ENCODE measurements at regions not wholly inside any gene's neighbourhood (a gene's known extent, or its start where the extent isn't known, plus 50 kb on each side); places are given as distances from the start of the nearest gene placed in this dataset.

- H3K4me3 ChIP-seq (ENCODE audit: low read length, poor library complexity, severe bottlenecking), result no peak overlapping the region
Observed at GRCh38 chr19:33876192-33876591, 79.5 kb downstream of the KCTD15 start.

GRCh38 chr19:33878030-33878544 lies 81.4 kb downstream of the KCTD15 start:
- Histone ChIP-seq H2AFZ (ENCODE audit: low read length) (no peak overlapping the region), H3K27me3 (ENCODE audit: insufficient read depth, low read length, poor library complexity, severe bottlenecking) (no peaks in the 10 kb centered on the region)

More at GRCh38 chr19:33876192-33876591, 79.5 kb downstream of the KCTD15 start:
- Histone ChIP-seq H3K4me2 (ENCODE audit: low read depth, low read length, poor library complexity, severe bottlenecking) (no peak overlapping the region), H4K20me1 (ENCODE audit: insufficient read depth, low read length, poor library complexity, severe bottlenecking) (no peaks in the 10 kb centered on the region), H3F3A (ENCODE audit: low read depth) (no peaks in the 10 kb centered on the region), H3K27me3 (ENCODE audit: insufficient read depth, low read length, poor library complexity, severe bottlenecking) (no peaks in the 10 kb centered on the region), H3K36me3 (ENCODE audit: insufficient read depth, low read length) (no peaks in the 10 kb centered on the region), H3K79me2 (ENCODE audit: insufficient read depth, low read length) (no peaks in the 10 kb centered on the region), H2AFZ (ENCODE audit: low read length) (no peak overlapping the region), H3K9me2 (replicated peaks; ENCODE audit: low read depth, low read length) (no peaks in the 10 kb centered on the region), H3K4me1 (ENCODE audit: insufficient read depth, low read length, poor library complexity, severe bottlenecking) (no peaks in the 10 kb centered on the region), H3K9me3 (ENCODE audit: insufficient read depth, low read depth, low read length) (no peaks in the 10 kb centered on the region), H3K9ac (ENCODE audit: low read depth, low read length, poor library complexity, severe bottlenecking) (no peak overlapping the region)
- TF ChIP-seq CTCF (conservative IDR thresholded peaks at IDR 0.05; ENCODE audit: low read length) (no peak), EZH2phosphoT487 (IDR thresholded peaks at IDR 0.05; ENCODE audit: borderline replicate concordance) (no peak)

GRCh38 chr19:33878910-33879810 lies 82.5 kb downstream of the KCTD15 start:
- Histone ChIP-seq H3K4me1 (ENCODE audit: insufficient read depth, low read length, poor library complexity, severe bottlenecking) (no peaks in the 10 kb centered on the region), H2AFZ (ENCODE audit: low read length) (no peak overlapping the region), H3K9me2 (replicated peaks; ENCODE audit: low read depth, low read length) (no peaks in the 10 kb centered on the region), H3K4me3 (ENCODE audit: low read length, poor library complexity, severe bottlenecking) (no peak overlapping the region), H3K79me2 (ENCODE audit: insufficient read depth, low read length) (no peaks in the 10 kb centered on the region), H3K9ac (ENCODE audit: low read depth, low read length, poor library complexity, severe bottlenecking) (no peak overlapping the region), H4K20me1 (ENCODE audit: insufficient read depth, low read length, poor library complexity, severe bottlenecking) (no peaks in the 10 kb centered on the region), H3K9me3 (ENCODE audit: insufficient read depth, low read depth, low read length) (no peaks in the 10 kb centered on the region), H3K36me3 (ENCODE audit: insufficient read depth, low read length) (no peaks in the 10 kb centered on the region), H3K4me2 (ENCODE audit: low read depth, low read length, poor library complexity, severe bottlenecking) (no peak overlapping the region), H3K27me3 (ENCODE audit: insufficient read depth, low read length, poor library complexity, severe bottlenecking) (no peaks in the 10 kb centered on the region), H3F3A (ENCODE audit: low read depth) (no peaks in the 10 kb centered on the region)
- no peak for TF ChIP-seq CTCF (conservative IDR thresholded peaks at IDR 0.05; ENCODE audit: low read length)

More at GRCh38 chr19:33878030-33878544, 81.4 kb downstream of the KCTD15 start:
- H3K36me3 ChIP-seq (ENCODE audit: insufficient read depth, low read length), result no peaks in the 10 kb centered on the region
- H3K4me1 ChIP-seq (ENCODE audit: insufficient read depth, low read length, poor library complexity, severe bottlenecking), result no peaks in the 10 kb centered on the region
- no peaks in the 10 kb centered on the region for H3K9me3 ChIP-seq (ENCODE audit: insufficient read depth, low read depth, low read length)
- no peak overlapping the region for H3K4me2 ChIP-seq (ENCODE audit: low read depth, low read length, poor library complexity, severe bottlenecking)
- H3K9me2 ChIP-seq (replicated peaks; ENCODE audit: low read depth, low read length), result no peaks in the 10 kb centered on the region
- H3K4me3 ChIP-seq (ENCODE audit: low read length, poor library complexity, severe bottlenecking), result no peak overlapping the region
- no peaks in the 10 kb centered on the region for H3K79me2 ChIP-seq (ENCODE audit: insufficient read depth, low read length)
- no peak for TF ChIP-seq EZH2phosphoT487 (IDR thresholded peaks at IDR 0.05; ENCODE audit: borderline replicate concordance)
- no peak for TF ChIP-seq CTCF (conservative IDR thresholded peaks at IDR 0.05; ENCODE audit: low read length)
- no peaks in the 10 kb centered on the region for H4K20me1 ChIP-seq (ENCODE audit: insufficient read depth, low read length, poor library complexity, severe bottlenecking)
- no peaks in the 10 kb centered on the region for H3F3A ChIP-seq (ENCODE audit: low read depth)
- no peak overlapping the region for H3K9ac ChIP-seq (ENCODE audit: low read depth, low read length, poor library complexity, severe bottlenecking)
